ENCODE measurements at regions not wholly inside any gene's neighbourhood (a gene's known extent, or its start where the extent isn't known, plus 50 kb on each side); places are given as distances from the start of the nearest gene placed in this dataset.

- DNase-seq, result no peak
These were observed 257.6 kb downstream of the CYP26B1 start for GRCh38 chr2:71889759-71890684.

GRCh38 chr2:71888751-71889445 is 258.8 kb downstream of the CYP26B1 start:
- no peak for DNase-seq

DNA sequence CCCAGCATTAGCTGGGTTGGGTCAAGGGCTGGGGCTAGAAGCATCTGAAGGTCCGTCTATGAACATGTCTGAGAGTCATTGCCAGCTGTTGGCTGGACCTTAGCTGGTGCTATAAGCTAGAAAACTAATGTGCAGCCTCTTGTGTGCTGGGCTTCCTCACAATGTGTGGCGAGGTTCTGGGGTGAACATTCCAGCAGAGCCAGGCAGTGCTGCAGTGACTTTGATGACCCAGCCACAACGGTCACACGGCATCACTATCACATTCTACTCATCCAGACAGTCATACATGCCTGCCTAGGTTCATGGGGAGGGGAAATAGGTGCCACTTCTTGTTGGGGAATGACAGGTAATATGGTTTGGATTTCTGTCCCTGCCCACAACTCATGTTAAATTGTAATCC is 260.5 kb downstream of the CYP26B1 start:
- DNase-seq, result no peak

DNA sequence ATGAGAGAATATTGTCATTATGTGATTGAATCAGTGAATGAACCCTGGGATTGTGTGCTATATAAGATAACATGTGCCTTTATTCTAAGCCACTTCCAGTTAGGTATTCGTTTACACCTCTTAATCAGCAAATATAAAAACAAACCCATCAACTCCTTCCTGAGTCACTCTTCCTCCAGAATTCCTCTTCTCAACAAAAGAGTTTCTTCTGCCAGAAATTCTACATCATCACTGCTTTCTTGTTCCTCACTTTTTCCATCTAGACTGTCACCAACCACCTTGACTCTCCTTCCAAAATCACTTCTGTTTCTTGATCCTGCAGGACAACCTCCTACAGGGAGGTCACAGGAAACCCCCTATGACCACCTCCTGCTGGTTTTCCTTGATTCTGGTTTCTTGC is 261.4 kb downstream of the CYP26B1 start:
- no peak for DNase-seq

DNA sequence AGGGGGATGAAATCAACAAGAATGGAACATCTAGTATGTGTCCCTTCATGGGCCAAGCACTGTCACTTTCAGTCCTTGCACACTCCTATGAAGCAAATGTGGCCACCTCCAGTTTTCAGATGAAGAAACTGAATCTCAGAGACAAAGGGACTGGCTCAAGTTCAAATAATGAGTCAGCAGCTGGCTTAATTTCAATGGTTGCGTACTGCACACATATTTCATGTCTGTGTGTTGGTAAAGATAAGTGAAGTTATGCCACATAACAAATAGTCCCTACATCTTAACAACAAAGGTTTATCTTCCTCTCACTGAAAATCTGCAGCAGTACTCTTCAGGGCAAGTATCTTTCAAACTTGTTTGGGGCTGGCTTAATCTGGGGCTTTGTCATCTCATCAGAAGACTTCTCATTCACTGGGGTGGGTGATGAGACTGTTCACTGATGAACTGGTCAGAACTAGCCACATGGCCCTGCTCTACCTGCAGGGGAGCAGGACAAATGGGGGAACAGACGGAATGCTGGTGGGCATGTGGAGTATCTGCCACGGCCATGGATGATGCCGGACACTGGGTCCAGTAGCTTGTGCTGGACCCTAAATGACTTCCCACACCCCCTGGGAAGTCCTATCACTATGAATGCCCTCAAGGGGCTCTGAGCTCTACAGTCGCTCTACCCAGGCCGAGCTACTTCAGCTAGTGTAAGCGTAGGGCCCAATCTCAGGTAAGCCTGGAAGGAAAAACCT is 263.2 kb downstream of the CYP26B1 start:
- DNase-seq, result no peak

- no peak for DNase-seq
These were observed 264.7 kb downstream of the CYP26B1 start for GRCh38 chr2:71882949-71883472.

DNA sequence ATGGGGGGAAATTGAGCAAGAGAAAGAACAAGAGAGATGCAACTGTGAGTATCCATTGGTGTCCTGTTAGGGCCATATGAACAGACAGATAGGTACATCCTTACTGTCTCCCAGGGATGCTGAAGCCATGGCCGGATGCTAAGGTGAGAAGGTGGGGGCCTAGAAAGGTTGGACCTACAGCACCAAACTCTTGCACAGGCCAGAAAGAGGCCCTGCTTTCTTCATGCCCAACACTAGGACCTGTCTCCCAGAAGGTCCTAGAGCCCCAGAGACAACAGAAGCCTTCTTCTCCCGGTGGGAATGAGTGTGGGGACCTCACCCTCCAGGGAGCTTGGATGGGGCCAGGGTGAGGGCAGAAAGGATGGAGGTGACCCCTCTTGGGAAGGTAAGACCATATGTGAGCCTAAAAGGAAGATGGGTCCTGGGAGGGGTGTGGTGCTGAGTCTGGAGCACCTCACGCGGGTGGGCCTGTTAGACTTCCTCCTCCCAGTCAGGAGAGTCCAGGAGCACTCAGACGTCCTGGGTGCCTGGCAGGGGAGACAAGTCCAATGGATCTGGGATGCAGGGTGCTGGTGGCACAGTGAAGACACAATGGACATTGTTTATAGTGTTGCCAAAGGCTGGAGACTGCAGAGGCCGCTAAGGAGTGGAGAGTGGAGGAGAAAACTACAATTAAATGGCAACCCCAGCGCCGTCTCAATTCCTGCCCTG is 265.3 kb downstream of the CYP26B1 start:
- DNase-seq, result no peak

- no peak for DNase-seq
These were observed 266.6 kb downstream of the CYP26B1 start for GRCh38 chr2:71880846-71881610.

DNA sequence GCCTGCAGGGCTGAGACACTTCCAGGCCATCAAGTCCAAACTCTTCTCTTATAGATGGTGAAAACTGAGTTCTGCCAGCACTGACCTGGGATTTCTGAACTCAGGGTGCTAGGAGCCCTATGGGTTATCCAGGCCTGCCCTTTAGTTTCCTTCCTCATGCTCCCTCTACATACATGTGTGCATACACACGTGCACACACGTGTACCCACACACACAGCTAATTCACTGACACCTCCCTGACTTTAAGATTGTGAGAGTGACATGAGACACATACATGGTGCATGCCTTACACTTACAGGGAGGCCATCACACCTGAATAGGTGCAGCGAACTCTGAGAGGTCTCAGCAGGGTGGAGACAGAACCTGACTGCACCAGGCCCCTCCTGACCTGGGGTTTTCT is 267.4 kb downstream of the CYP26B1 start:
- no peak for DNase-seq

GRCh38 chr2:71879509-71880184 is 268.0 kb downstream of the CYP26B1 start:
- no peak for DNase-seq

GRCh38 chr2:71878626-71879508 is 268.8 kb downstream of the CYP26B1 start:
- no peak for DNase-seq

- no peak for DNase-seq
These were observed 270.0 kb downstream of the CYP26B1 start for GRCh38 chr2:71877636-71878035.

- no peak for DNase-seq
These were observed 270.9 kb downstream of the CYP26B1 start for GRCh38 chr2:71876542-71877451.

DNA sequence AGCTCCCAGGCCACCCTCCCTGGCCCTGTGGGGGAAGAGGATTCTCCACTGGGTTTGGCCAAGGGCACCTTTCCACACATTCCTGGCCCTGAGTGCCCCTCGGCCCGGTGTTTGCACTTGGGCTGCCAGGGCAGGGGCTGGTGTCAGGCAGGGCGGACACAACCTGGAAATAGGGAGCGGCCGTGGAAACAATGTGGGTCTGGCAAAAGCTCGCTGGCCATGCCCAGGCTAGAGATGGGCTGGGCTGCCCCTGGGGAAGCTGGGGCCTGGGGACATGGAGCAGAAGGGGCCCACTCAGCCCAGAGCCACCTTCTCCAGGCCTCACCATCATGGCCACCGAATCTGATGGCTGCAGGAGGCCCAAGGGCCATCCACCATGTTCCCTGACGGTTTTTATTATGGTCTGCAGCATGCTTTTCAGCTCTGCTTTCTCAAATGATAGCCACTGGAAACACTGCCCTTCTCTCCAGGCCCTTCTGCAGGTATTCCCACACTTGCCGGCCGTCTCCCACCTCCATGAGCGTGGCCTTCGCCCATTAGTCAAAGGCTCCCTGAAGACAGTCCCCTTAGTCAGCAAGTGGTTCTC is 275.1 kb downstream of the CYP26B1 start:
- no peak for DNase-seq

GRCh38 chr2:71865391-71865965 is 282.2 kb downstream of the CYP26B1 start:
- no peak for DNase-seq

DNA sequence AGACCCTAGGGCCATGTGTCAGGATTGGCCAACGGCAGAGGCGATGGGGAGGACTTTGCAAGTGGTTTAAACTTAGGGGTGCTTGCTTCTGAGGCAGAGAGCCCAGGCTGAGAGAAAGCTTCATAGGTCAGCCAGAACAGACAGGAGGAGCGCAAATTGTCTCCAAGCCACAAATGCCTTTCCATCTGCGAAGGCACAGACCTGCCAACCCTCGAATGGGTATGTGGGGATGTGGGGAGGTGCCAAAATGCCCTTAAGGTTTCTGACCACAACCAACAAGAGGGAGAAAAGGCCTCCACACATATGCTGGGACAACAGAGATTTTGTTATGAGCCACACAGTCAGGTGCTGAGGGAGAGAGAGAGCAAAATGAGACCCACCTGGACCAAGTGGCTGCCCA is 283.6 kb downstream of the CYP26B1 start:
- no peak for DNase-seq

DNA sequence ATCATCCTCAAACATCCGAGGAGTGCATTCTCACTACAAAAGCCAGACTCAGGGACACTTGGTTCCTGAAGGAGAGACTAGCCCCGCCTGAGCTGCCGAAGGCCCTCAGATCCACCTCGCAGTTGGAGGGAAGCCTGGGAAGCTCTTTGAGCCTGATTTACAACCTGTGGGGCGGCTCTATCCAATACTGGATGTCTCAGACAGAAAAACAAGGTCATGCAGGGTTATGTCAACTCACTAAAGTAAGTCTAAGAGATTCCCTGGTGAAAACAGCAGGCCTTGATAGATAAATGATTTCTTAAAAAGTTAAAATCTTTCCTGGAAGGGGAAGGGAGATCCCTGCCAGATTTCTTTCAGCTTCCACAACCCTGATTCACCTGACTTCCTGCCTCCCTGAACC is 284.3 kb downstream of the CYP26B1 start:
- DNase-seq, result no peak

DNA sequence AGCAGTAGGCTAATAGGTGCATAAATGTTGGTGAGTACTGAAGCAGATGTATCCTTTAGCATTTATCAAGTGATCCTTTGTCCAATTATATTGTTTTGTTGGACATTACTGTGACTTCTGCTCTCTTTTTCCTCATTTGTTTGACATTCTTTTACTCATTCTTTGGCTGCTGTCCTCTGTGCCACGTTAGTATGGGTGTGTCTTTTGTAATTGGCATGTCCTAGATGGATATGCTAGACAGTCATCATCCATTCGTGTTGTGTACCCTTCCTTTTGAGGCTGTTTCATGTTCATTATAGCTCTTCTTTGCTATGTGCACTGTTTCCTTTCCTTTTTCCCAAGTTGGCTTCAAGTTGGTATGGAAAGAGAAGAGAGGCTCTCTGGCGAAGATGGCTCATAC is 284.7 kb downstream of the CYP26B1 start:
- DNase-seq, result no peak
